ENCODE measurements at regions not wholly inside any gene's neighbourhood (a gene's known extent, or its start where the extent isn't known, plus 50 kb on each side); places are given as distances from the start of the nearest gene placed in this dataset.

- Histone ChIP-seq H3K4ac (ENCODE audit: low read depth, low read length) (no peak overlapping the region), H2BK20ac (ENCODE audit: low read depth, low read length) (no peak overlapping the region), H3K27me3 (ENCODE audit: control insufficient read depth, insufficient read depth, low read length) (no peaks in the 10 kb centered on the region), H3K4me1 (ENCODE audit: control insufficient read depth, insufficient read depth, low read length) (no peaks in the 10 kb centered on the region), H3K18ac (ENCODE audit: low read depth, low read length) (no peak overlapping the region), H3K9me3 (ENCODE audit: control insufficient read depth, insufficient read depth, low read length) (peaks cover 12% of the 10 kb centered on the region), H3K23ac (ENCODE audit: low read depth, low read length) (no peak overlapping the region), H2BK120ac (ENCODE audit: low read depth, low read length) (no peak overlapping the region), H3K14ac (replicated peaks; ENCODE audit: low read depth, low read length) (no peak overlapping the region), H3K56ac (ENCODE audit: extremely low read depth, insufficient read depth, low read length) (no peak overlapping the region), H3K4me2 (ENCODE audit: low read depth, low read length) (no peak overlapping the region), H4K91ac (ENCODE audit: insufficient read depth, low read depth, low read length) (no peak overlapping the region), H2AK9ac (replicated peaks; ENCODE audit: low read depth, low read length, poor library complexity) (no peak overlapping the region), H3K79me1 (ENCODE audit: low read depth in 1 of 2, low read length in 2 of 2) (no peaks in the 10 kb centered on the region), H4K5ac (ENCODE audit: low read depth, low read length) (no peak overlapping the region), H3K9me1 (ENCODE audit: insufficient read depth, low read length) (no peaks in the 10 kb centered on the region), H3K4me3 (ENCODE audit: insufficient read depth, low read depth, low read length) (no peak overlapping the region), H2AK5ac (ENCODE audit: low read depth, low read length) (no peak overlapping the region), H3K36me3 (ENCODE audit: control insufficient read depth, insufficient read depth, low read length) (no peaks in the 10 kb centered on the region), H4K20me1 (ENCODE audit: insufficient read depth, low read length) (no peaks in the 10 kb centered on the region), H3K27ac (ENCODE audit: insufficient read depth, low read length) (no peak overlapping the region), H2BK5ac (ENCODE audit: low read depth, low read length, poor library complexity, severe bottlenecking) (no peak overlapping the region), H2AFZ (replicated peaks; ENCODE audit: low read length, poor library complexity) (no peak overlapping the region), H3K9ac (ENCODE audit: low read depth, low read length) (no peak overlapping the region), H2BK15ac (ENCODE audit: low read depth, low read length) (no peak overlapping the region), H4K8ac (ENCODE audit: low read depth in 2 of 2, low read length in 2 of 2) (no peak overlapping the region)
- DNase-seq (no peak), ATAC-seq (ENCODE audit: low read depth) (no peak)
- dilution Hi-C loops (cut with HindIII; ENCODE audit: low sequenced_read_pairs, unreplicated experiment) (no loop called here), in situ Hi-C loops (cut with MboI; ENCODE audit: low sequenced_read_pairs) (no loop called here), intact Hi-C loops (cut with micrococcal nuclease) (no loop called here)
- ChIA-PET POLR2A (ENCODE audit: unreplicated experiment) (no interaction called here), CTCF (no interaction called here)
- TF ChIP-seq NFE2L2 (IDR thresholded peaks at IDR 0.05; ENCODE audit: low read depth, low read length) (no peak), CEBPB (IDR thresholded peaks at IDR 0.05; ENCODE audit: low read depth, low read length) (no peak)
- BruUV-seq (replicated peaks) = no TSS peak
- WGBS, 2 experiments (ENCODE audit: extremely low coverage in 2 of 2, insufficient read length in 1 of 2) = no CpG with 5 or more reads among the region's 3 CpGs
Observed at GRCh38 chr20:60334911-60335310, 376.7 kb downstream of the CDH26 start.
